ENCODE measurements at regions not wholly inside any gene's neighbourhood (a gene's known extent, or its start where the extent isn't known, plus 50 kb on each side); places are given as distances from the start of the nearest gene placed in this dataset.

DNA sequence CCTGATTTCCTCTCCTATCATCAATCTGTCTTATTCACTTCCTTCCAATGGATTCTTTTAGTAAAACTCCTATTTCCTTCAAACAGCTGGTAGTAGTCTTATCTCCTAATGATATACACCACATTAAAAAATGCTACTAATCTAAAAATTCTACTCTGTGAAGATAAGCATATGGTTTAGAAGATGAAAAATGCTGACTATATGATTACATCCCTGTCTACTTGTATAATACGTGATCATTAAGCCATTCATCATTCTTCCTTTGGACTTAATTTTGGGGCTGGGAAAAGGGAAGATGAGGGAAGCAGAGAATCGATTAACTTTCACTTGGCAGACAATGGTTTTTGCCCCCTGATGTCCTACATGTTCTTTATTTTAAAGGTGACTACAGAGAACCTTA is 453.1 kb downstream of the NSUN3 start:
- no peak for DNase-seq

DNA sequence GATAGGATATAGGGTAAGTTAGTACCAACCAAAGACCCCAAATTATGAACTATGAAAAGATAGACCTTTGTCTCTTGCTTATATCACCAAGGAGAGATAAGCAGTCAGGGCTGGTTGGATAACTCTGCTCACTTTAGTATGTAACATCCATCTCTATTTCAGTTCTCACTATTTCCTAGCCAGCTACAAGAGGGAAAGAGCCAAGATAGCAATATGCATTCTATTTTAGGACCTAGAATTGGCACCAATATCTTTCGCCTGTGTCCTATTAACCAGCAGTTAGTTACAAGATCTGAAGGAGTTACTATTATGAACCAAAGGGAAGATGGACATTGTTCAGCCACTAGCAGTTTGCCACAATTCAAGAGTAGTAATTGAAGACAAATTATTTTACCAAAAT is 457.5 kb downstream of the NSUN3 start:
- DNase-seq: no peak

DNA sequence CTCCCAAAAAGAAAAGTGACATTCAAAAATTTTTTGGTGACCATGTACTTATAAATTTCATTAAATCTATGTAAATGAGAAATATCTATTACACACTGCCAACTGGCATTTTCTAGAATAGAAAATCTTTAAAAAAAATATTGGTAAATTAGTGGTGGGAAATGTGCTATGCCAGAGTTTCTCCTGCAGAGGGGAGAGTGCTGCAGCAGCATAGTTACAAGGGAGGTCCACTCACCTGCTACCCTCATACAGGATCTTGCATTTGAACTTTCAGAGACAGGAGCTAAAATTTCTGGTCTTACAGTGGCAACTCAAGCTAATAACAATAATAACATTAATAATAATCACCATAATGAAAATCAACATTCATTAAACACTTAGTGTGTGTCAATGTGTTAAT is 459.6 kb downstream of the NSUN3 start:
- no peak for DNase-seq

DNA sequence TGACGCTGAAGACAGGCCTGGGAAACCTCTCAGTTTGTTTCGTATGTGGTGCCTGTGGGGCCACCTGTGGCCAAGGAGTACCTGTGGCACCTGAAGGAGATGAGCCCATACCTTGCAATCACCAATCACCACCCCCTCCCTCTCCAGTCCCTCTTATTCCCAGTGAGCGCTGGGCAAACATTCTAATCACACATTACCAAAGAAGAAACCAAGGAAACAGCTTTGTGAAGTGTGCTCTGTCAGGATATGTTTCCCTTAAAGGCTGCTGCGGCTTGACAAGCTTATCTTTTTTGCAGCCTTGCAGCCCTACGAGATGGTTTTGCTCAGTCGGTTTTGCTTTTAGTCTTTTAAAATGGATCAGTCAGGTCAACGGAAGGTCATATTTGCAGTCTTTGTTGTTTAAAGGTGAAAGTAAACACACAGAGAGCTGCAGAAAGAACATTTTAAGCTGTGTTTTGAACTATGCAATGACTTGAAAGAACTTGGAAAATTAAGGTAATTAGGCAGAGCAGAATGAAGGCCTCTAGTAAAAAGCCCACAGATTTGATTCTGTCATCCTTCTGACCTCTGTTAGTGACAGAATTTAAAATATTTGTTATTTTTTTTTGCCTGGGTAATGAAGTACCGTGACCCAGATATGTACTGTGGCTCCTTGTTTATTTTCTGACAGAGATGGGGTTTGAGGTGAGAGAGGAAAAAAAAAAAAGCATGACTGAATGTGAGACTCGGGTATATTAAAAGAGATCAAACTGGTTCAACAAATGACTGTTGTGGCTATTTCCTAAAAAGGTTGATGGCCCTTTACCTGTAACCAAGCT is 461.4 kb downstream of the NSUN3 start:
- DNase-seq: no peak

DNA sequence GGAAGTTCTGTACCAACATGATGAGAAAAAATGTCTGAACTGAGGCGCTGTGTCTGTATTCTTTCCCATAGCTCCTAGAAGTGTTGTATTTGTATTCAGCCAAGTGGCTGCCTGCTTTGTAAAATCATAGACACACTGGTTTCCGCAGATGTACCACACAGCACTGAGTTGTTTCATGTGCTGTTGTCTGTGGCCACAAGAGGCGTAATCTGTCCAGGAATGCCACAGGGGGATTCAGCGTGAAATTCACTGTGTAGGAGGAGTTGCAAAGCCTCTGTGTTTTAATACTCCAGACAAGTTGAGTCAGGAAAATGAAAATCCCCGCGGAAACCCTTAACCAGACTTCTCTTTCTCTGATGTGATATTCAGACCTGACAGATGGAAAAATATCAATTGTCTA is 462.2 kb downstream of the NSUN3 start:
- no peak for DNase-seq

DNA sequence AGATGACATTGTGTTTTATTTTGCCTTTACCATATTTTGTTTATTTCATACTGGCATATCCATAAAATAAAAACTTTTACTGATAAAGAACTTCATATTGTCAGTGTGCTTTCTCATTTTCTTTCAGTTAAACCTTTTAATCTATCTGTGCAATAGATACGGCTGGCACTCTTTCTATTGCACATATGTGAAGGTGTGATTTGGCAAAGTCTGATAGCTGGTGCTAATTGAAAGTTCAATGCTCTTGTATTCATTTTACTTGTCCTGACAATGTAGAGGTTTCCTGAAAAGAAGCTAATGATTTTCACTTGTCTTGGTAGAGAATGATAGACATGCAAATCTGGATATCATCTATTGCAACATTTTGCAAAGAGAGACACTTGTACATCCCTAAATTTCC is 467.0 kb downstream of the NSUN3 start:
- no peak for DNase-seq

DNA sequence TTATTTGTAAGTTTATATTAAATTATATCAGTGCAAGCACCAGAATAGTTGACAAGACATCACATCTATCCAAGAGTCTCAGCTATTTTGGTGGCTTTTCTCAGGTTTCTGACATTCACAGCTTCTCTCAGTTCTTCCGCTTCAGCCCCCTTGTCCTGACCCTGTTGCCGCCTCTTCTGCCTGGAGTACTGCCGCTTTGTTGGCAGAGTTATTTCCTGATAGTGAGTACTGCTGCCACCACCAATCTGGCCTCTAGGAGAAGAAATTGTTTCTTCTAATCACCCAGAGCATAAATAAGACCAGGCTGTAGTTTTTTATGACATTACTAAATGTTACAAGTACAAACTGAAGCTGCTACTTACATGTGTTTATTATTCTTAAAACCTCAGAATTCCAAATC is 470.1 kb downstream of the NSUN3 start:
- DNase-seq: no peak

DNA sequence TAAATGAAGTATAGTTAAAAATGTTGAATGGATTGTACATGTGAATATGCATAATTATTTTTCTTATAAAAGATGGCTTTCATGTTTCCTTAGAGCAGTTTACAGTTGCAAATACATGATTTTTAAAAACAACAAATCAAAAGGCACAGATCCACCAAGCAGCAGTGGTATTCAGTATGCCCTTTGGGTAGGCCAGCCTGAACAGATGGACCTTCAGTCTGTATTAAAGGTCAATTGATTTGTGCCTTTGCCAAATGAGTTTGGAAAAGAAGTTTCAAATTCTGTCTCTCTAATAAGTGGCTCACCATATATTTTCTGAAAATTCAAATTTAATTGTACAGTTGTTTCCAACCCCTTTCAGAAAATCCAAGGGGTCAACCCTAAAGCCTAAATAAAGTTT is 477.1 kb downstream of the NSUN3 start:
- no peak for DNase-seq

DNA sequence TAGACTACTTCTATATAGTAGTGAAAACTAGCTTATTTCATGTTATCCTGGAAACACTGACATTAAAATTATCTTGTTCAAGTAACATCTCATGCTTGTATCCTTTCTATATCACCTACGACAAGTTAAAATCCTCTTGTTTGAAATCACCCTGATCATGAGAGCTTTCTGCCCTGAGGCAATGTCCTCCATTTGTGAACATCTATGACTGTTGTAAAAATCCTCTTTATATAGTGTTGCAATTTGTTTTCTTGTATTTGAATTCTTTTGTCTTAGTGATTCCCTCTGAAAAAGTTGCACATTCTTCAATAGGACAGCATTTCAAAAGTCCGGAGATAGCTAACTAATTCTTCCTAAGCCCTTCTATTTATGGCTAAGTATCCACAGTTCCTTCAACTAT is 480.3 kb downstream of the NSUN3 start:
- no peak for DNase-seq

DNA sequence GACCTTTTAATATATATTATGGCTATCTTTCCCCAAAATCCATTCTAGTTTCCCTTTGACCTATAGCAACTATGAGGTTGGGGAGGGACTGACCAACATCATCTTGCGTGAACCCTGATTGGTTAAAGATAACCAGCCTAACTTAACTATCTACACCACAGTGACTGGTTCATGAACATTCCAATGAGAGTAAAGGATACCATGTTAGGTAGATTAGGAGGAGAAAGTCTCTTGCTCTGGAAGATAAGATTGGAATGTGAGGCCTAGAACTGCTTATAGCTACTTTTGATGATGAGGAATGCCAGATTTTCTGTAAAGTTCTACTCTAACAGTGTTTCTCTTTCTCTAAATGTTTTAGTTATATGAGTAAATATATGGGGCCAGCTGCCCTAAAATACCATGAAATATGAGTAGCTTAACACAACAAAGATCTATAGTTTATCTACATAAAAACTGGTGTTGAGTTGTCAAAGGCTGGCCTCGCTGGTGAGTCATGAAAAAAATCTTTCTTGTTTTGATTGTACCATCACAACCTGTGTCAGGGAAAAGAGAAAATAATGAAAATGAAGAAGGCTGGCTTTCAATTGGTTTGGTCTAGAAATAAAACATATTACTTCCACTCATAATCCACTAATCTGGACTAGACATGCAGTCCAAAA is 481.4 kb downstream of the NSUN3 start:
- DNase-seq: no peak

DNA sequence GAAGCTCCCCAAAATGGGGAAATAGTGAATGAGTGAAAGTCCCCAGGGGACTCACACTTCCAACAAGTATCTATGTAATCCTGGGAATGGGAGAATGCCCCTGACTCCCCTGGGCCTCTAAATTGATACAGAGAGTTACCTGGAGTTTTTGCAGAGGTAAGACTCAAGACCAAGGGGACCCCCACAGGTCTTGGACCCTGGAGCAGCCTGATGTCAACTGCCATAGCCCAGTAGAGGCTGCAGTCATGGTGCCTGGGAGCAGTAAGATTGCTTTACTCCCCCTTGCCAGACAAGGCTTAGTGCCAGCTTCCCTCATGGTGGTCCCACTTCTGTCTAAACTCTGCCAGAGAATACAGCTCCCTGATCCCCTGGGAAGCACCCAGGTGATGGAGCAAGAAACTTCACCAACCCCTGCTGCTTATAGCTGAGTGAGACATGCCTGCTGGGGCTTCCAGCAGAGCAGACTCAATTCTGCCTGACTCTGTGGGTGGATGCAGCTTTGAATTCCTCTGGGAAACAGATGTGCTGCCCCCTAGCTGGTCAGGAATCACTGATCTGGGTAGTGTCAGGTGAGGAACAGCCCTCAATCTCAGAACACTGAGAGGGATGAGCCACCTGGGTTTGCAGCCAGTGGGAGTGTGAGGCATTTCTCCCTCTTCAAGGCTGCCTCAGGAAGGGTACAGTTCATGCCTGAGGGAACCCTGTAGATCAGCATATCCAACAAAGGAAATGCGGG is 485.9 kb downstream of the NSUN3 start:
- DNase-seq: no peak

DNA sequence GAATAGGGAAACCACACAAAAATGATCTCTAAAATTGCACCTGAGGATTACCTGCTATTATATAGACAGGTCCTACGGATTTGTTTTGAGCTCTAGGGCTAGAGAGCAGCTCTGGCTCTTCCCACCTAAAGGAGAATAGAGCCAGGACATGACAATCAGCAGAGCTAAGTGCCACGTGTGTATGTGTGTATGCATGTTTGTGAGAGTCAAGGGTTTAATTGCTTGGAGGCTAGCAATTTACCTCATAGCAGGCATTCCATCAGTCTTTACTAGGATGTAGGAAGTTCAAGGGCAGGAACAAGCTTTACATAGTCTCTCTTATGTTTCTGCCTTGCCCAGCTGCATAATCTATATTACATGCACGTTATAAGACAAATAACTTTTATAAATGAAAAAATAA is 498.2 kb downstream of the NSUN3 start:
- DNase-seq: no peak

DNA sequence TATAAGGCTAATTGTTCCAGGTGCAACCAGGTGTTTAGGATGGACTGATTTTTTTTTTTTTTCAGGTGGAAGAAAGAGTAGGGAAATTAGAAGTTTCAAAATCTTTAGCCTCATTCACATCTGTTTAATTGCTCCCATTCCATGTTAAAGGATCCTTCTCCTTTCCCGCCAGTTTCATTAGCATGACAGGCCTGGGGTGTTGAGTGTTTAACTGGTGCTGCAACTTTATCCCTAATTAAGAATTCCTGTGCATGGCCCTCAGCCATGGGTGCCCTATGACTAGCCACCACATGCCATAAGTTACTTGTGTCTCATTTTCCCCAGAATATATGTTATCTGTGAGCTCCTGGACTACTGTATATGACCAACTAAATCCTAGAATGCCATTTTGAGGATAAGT is 501.4 kb downstream of the NSUN3 start:
- no peak for DNase-seq

DNA sequence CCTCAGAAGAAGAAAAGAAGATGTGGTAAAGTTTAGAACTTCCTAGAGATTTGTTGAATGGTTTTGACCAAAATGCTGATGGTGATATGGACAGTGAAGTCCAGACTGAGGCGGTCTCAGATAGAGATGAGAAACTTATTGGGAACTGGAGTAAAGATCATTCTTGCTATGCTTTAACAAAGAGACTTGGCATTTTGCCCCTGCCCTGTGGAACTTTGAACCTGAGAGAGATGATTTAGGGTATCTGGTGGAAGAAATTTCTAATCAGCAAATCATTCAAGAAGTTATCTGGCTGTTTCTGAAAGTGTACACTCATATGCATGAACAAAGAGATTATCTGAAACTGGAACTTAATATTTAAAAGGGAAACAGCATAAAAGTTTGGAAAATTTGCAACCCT is 505.2 kb downstream of the NSUN3 start:
- DNase-seq: no peak

DNA sequence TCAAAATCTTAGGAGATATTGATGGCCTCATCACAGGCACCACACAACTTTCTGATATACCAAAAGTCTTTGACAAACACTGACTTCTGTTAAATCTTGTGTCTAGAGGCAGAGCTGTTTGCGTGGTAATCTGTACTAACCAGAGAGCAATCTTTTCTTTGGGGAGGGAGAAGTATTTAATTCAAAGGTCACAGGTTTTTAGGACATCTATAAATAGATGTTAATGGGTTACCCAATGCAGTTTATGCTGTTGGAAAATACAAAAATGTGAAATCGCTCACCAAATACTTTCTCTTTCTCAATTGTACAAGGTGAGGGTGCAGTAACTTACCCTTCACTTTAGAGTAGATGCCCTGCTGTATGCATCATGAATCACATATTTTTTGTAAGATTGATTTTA is 510.5 kb downstream of the NSUN3 start:
- DNase-seq: no peak

DNA sequence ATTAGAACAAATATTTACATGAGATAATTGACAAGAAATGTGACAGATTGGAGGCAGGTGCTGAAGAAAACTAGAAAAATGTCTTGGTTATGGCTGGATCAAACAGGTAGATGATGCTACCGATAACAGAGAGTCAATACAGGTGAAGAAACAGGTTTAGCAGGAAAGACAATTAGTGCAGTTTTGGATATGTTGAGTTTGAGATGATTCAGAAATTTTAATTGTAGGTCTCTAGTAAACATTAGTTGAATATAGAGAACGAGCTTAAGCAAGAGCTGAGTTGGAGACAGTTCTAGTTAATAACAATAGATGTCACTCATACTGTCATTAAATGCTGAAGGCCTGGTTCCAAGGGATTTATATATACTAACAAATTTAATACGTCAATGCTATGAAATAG is 524.4 kb downstream of the NSUN3 start:
- no peak for DNase-seq

DNA sequence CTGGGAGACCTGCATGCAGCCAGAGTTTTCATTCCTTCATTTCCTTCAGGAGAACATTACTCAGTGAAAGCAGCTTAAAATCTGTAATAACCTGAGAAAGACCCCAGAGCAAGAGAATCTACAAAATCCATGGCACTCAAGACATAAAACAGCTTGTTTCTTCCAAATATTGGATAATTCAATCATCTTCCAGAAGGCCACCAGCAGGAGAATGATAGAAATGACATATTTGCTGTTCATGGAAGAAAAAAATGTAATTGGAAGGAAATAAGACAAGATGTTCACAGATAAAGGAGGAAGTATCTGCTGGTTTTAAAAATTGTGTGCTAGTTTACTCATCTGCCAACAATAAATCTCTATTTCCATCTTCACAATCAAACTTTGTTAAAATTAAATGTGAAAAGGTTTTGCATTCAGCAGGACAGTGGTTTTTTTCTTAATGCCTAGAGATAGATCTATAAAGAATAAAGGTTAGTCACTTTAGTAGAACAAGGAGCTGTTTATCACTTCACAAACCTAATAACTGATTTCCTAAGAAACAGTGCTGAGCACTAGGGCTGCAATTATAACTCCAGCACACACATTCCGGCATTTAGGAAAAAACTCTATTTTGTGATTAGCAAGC is 530.8 kb downstream of the NSUN3 start:
- DNase-seq: no peak

DNA sequence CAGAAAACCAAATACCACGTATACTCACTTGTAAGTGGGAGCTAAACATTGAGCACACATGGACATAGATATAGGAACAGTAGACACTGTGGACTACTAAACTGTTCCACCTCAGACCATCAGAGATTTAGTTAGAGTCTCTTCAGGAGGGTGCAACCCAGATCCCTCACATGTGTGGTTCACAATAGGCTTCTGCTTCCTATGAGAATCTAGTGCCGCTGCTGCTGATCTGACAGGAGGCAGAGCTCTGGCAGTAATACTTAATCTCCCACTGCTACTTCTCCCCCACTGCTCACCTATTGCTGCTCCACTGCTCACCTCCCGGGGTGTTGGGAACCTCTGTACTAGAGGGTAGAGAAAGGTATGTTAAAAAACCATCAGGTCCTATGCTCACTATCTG is 533.3 kb downstream of the NSUN3 start:
- no peak for DNase-seq

DNA sequence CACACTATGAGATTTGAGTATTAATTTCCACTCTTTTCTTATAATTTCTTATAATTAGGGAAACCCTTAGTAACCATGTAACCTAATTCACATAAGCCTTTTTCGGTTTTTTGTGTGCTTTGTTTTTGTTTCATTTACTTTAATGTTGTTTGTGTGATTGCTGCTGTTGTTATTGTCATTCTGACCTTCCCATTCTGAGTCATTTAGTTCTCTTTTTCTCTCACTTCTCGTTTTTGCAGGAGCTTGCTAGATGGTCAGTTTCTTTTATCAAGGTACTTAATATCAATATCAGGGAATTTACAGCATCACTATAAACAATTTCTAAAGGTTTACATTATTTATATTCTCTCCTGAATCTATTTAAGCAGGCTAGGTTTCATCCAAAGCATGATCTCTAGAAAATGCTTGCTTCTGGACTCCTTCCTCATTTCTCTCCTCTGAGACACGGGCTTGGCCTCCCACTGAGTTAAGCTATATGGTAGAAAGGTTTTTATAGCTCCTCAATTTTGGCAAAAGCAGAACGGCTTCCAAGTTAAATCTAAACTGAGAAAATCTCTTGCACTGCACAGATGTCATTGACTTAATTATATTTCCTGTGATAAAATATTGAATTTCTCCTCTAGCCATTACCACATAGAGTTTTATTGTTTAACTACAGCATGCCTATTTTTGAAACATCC is 534.2 kb downstream of the NSUN3 start:
- DNase-seq: no peak

DNA sequence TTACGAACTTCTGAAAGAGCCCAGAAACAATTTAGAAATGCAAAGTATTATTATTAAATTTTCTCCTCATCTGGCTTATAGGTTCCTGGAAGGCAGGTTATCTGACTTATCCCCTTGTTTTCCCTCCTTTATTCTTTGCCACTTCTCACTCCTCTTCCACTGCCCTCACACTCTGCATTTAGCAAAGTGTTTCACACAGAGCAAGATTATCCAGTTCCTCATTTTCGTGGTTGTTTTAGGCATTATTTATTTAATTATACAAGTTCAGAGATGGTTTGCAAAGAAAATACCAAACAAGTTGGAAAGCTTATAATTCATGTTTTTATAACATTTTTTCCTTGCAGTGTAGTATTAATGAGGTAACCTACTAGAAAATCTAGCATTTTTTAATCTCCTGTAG is 544.9 kb downstream of the NSUN3 start:
- no peak for DNase-seq

DNA sequence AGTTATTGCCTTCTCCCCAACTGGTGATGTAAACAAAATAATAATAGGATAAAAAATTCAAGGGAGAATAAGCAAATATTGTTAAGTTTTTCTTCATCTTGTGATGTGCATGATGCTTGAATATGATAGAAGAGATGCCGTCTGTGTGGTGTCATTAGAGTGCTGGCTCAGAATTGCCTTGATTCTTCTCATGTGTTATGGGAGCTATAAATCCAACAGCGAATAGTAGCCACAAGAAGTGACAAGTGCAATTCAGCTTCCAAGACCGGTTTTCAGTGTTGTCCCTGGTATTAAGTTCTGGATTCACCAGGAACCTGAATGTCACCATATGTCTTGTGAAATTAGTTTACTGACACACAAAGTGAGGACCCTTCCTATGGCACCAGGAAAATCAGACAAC is 547.0 kb downstream of the NSUN3 start:
- no peak for DNase-seq

DNA sequence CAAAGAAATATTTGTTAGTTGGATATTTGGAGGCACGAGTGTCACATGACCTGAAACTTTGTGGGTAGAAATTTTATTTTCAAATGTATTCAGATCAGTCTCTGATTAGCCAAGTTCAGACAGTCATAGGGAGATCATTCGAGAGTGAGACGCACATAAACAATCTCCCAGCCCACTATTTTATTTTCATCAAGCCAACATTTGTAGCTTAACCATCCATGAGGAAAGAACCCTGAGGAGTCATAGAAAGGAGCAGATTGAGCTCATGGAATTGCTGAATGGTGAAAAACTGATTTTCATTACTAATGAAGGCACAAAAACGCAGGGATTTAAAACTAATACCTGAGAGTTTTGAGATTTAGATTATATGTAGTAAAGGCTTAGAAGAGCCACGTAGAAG is 548.7 kb downstream of the NSUN3 start:
- DNase-seq: no peak

DNA sequence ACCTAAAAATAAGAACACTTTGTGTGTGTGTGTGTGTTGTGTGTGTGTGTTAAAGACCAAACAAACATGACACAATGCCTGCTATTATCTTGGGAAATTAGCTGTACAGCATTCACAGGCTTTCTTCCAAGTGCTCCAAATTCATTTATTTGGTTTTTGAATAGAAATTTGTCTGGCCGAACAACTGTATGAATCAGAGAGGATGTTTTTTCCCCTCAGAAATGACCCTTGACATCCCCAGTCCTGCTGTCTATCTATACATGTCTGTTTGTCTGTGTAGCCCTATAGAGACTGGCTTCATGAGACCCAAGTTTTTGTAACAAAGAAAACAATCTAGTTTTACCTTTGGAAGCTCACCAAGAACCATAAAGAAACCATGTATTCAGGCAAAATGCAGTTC is 549.8 kb downstream of the NSUN3 start:
- no peak for DNase-seq
